GM12891 (cell line): ENCODE measurements at regions not wholly inside any gene's neighbourhood (a gene's known extent, or its start where the extent isn't known, plus 50 kb on each side); places are given as distances from the start of the nearest gene placed in this dataset.

Source experiments
- PAX5 ChIP-seq: IDR thresholded peaks from 2 replicates; pipeline ENCODE4 v1.6.1; 2011; ENCODE audit warnings: low read length, moderate library complexity, mild to moderate bottlenecking; ENCODE audit not compliant: insufficient read depth, severe bottlenecking
- POLR2A ChIP-seq: IDR thresholded peaks from 2 replicates; pipeline ENCODE4 v1.6.1; 2011; ENCODE audit warnings: low read depth, low read length, control low read depth
- POLR2AphosphoS5 ChIP-seq: IDR thresholded peaks from 2 replicates; pipeline ENCODE4 v1.6.1; 2011; ENCODE audit warnings: low read depth, low read length, control low read depth
- POU2F2 ChIP-seq: IDR thresholded peaks from 2 replicates; pipeline ENCODE4 v1.6.1; 2011; ENCODE audit warnings: low read depth, mild to moderate bottlenecking, control low read depth, low read length, moderate library complexity
- SPI1 ChIP-seq: IDR thresholded peaks from 2 replicates; pipeline ENCODE4 v1.6.1; 2011; ENCODE audit warnings: low read depth, low read length, control low read depth
- TAF1 ChIP-seq: IDR thresholded peaks from 2 replicates; pipeline ENCODE4 v1.6.1; 2011; ENCODE audit warnings: low read depth, low read length, control low read depth

DNA sequence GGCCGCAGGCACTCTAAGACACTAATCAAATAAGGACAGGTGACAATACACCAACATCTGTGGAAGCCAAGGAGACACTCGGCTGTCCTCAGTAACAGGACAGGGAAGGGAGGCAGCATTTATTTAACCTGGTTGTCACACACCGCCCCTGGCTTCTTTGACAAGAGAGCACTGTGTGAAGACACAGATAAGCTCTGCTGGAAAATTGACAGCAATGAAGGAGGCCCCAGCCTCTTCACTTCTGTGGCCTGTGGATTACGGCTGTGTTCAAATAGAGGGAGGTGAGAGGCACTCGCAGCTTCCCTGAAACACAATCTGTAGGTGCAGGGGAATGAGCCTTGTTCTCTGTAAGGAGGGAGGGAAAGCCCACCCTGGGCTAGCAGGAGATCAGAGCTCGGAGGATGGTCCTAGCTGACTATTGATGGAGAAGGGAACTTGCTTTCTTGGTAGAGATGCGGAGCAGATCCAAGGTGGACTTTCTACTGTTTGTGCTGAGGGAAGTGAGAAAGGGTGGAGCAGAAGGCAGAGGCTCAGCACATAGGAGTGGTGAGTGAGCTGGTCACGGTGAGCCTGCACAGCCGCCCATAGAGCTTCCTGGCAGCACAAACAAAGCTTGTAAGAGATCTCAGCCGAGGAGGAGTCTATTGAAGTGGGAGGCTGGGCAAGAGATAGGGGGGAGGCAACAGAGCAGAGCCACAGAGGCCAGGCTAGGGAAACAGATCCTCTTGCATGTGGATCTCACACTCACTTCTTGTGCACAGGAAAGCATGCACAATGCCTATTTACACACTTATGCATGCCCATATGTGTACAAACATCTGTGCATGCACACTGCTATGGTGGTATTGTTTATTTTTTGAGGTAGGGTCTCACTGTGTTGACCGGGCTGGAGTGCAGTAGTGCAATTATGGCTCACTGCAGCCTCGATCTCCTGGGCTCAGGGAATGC, 114.6 kb upstream of the THY1 start:
- no peak for TF ChIP-seq POLR2A
- no peak for TF ChIP-seq POU2F2
- TF ChIP-seq POLR2AphosphoS5: no peak
- TF ChIP-seq TAF1: no peak
- no peak for TF ChIP-seq SPI1
- no peak for TF ChIP-seq PAX5
